GM21529 (cell line): ENCODE measurements at regions not wholly inside any gene's neighbourhood (a gene's known extent, or its start where the extent isn't known, plus 50 kb on each side); places are given as distances from the start of the nearest gene placed in this dataset.
"Not testable (repeated sequence)": the region's sequence is repeated elsewhere in the genome, so short reads cannot be mapped to it uniquely, and the experiment has no call there.

ENCODE experiments used
- ATAC-seq: cut with Tn5 transposase; IDR thresholded peaks from one replicate; pipeline ENCODE4 v1.9.1; 2021; ENCODE audit not compliant: unreplicated experiment

DNA sequence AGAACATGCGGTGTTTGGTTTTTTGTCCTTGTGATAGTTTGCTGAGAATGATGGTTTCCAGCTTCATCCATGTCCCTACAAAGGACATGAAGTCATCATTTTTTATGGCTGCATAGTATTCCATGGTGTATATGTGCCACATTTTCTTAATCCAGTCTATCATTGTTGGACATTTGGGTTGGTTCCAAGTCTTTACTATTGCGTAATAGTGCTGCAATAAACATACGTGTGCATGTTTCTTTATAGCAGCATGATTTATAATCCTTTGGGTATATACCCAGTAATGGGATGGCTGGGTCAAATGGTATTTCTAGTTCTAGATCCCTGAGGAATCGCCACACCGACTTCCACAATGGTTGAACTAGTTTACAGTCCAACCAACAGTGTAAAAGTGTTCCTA, 471.6 kb upstream of the MEIS1 start:
- not testable (repeated sequence) for ATAC-seq

DNA sequence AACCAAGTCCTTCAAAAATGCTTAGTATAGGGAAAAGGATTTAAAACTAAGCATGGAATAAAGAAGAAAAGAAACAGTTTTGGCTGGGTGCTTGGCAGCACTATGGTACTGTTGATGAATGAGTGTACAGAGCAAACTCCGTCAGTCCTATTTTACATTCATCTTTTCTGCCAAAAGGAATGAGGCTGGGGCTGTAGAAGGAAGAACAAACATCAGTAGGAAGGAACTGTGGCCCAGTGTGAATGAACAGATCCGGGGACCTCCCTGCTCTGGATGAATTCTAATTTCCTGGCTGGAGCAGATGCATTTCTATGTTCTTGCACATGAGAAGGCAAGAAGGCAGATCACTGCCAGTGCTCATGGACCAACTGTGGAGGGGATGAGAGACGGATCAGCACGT, 474.0 kb upstream of the MEIS1 start:
- no peak for ATAC-seq

DNA sequence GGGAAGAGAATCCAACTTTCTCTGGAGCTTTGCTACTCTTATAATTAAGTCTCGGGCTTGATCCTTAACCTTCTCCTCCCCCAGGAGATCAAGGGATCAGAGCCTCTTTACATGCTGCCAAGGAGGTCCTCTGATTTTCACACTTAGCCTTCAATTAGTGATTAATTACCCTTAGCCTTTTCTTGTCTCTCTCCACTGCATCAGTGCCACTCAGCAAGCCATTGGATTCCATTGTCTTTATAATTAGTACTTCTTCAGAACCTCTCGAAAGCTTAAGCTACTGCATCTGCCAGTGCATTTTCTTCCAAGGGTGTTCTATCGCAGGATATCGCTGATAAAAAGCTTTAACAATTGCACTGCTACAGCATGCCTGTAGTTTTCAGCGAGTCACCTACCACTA, 477.0 kb upstream of the MEIS1 start:
- ATAC-seq: no peak

DNA sequence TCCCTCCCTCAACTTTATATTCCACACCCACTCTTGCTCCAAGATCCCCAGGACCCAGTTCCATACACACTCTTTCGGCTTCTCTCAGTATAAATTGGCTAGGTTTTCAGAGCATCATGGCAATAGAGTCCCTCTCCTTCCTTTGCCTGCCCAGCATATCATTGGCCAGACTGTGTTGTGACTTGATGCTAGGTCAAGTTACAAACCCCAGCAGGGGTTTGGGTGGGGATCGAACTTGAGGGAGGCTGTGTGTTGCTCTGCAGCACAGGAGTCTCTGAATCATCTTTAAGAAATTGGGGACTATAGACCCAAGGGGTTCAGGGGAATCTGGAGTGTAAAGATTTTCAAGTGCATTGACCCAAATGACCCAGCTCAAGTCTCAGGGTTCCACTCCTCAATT, 477.5 kb upstream of the MEIS1 start:
- no peak for ATAC-seq

DNA sequence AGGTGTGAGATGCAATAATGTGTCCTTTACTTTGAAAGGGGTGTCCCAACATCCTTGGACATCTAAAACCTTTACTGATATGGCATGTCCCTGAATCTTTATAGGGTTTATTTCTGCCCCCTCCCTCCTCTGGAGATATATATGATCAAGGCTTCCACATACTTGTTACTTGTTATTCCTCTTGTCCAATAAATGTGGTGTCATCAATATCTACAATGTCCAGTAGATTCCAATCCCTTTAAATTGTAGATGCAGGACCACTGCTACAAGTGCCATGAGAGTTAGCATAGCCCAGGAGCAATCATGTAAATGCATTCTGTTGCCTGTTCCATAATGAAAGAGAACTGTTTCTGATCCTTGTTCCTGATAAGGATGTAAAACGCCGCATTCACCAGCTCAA, 479.7 kb upstream of the MEIS1 start:
- no peak for ATAC-seq

DNA sequence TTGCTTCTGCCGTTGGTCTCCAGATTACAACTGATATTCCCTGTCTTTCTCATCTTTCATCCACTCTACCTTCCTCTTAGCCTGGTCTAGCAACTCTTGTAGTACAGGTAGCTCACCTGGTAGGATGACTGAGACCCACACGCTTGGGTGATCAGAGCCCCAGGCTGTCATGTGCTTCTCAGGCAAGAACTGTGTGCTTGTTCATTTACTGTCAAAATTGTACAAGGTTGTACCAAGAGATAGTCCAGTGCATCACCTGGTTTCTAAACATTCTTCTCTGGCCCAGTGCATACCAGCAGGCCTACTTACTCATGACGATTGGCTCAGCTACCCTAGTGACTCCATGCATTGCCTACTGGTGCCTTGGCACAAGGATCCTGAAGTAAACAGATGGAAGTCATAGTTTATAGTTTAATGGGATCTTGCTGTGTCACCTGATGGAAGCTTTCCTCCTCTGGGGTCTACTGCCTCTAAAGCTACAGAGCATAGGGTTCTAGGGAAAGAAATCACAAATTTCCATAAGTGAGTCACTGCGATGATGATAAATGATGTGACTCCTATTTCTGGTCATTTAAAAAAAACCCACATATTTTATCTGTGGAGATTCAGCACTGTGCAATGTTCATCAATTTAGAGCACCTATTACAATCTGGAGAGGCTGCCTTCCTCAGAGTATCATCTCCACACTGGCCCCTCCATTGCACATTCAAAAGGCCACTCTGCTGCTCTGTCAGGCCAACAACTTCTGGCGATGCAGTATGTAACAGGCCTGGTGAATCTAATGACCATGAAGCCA, 481.8 kb upstream of the MEIS1 start:
- ATAC-seq: no peak

DNA sequence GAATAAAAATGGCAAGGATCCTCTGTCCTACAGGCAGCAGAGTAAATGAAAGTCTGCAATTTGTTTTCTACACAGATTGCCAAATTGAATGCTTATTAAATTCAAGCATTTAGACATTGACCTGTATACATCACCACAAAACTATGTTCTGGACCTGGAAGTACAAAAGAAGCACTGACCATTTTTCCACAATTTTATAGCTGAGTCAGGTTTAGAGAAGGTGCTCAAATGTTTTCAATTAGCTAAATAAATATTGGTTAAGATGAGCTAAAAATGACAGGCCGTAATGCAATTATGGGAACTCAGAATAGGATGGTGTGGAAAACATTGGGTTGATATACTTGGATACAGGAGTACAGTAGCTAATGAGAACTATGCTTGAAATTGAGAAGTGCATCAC, 490.7 kb upstream of the MEIS1 start:
- no peak for ATAC-seq

DNA sequence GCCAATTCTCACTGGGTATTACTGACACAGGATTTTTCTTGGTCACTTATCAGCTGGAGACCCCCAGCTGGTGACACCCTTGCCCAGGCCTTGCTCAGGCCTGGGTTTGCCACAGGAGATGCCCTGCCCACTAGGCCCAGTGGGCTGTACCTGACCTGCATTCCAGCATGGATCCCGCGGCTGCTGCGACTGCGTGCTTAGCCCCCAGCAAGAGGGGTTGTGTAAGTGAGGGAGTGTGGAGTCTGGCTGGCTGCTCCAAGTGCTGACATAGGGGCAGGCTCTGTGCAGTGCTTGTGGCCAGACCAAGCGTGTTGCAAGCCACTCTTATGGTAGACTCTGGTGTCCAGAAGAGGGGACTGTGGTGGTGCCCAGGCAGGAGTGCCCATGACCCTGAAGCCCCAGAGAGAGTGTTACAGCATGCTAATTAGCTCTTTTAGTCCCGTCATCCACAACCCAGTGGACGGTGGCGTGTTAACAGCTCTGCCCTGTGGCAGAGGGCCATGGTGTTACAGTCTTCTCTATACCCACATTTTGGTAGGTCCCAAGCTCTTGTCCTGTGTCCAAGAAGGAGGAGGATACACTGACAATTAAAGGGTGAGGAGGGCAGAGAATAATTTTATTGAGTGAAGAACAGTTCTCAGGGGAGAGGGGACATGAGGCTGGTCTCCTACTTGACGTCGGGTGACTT, 491.7 kb upstream of the MEIS1 start:
- ATAC-seq: no peak

DNA sequence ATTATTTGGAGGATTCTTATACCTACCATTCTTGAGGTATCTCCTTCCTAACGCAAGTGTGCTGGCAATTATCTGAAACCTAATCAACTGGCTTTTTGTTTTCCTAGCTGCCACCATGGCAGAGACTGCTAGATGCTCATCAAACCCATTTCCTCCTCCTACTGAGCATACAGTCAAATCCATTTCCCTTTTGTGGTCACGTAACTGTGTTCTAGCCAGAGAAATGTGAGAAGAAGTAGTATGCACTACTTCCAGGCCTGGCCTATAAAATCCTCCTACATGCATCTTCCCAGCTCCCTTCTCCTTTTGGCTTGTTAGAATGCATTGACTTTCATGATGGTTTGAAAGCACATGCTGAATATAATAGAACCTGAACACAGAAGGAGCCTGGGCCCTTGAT, 494.1 kb upstream of the MEIS1 start:
- ATAC-seq: no peak

DNA sequence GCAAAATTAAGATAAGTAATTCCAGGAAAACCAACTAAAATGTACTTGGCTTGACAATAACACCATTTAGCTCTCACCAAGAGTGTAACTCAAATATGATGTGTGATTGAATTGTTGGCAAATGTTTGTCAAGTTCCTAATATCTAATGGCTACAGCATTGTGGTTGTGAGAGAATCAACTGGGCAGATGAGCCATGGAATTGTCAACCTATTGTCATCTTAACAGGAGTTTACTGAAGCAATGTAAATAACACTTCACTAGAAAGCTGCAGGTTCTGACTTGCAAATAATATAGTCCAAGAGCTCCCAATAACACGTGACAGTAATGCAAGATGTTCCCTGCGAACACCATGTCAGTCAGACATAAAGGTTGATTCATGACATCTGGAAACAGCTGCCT, 495.2 kb upstream of the MEIS1 start:
- ATAC-seq: no peak

DNA sequence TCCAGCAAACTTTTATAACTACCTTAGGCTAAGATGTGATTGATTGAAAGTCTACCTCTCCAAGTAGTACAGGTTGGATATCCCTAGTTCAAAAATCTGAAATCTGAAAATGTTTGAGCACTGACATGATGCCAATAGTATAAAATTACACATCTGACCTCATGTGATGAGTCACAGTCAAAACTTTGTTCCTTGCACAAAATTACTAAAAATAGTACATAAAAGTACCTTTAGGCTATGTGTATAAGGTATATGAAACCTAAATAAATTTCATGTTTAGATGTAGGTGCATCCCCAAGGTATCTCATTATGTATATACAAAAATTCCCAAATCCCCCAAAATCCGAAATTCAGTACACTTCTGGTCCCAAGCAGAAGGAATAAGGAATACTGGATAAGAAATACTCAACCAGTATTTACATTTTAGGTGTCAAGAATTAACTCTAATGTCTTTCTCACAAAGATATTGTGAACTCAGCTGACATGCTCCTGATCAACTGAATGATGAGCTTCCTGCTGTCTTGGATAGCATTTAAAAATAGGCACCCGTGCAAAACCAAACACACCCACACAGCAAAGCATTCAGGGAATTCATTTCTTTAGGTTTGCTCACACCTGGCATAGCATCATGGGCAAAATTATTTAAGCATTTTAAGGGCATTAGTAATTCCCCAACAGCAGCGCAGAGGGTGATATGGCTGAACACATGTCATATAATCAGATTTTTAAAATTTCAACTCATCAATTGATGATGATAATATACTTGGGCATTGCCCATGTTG, 497.4 kb upstream of the MEIS1 start:
- no peak for ATAC-seq

DNA sequence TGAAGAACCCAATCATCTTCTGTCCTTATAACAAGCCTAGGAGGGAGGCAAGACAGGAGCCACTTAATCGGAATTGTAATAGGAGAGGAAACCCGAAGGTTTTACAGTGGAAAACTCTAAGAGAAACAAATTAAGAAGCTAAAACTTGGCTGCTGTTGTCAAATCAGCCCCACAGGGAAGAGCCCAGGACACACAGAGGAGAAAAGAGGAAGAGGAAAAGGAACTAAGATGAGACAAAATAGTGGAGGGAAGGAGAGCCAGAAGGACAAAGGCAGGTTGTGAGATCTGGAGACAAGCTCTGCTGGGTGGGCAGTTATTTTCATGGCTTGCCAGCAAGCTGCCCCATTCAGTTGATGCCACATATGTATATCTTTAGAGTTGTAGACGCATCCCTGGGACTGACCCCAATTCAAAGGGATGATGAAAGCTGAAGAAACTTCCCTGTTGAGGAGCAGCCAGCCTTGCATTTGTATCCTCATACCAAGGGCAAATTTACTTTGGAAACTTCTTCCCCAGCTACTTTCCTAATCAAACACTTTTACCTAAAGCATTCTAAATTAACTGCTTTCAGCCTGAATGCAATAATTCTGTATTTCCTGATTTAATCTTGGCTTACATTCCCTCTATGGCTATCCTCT, 499.8 kb upstream of the MEIS1 start:
- ATAC-seq: no peak

DNA sequence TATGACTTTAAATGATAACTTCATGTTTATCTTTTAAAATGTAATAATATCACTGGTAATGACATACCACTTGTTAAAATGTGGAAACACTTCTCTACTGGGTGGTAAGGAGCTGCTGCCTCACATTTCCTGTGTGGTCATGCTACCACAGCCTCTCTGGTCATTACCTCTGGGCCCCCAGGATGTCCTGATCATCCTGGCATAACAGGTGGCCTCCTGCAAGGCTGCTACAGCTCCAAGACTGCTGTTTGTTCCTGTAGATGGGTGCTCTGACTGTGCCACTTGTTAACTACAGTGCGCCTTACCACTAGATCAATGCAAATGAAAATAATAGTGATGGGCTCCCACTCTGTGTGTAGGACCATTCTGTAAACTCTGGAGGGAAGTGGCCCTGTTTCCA, 500.2 kb upstream of the SPRED2 start:
- ATAC-seq: no peak

DNA sequence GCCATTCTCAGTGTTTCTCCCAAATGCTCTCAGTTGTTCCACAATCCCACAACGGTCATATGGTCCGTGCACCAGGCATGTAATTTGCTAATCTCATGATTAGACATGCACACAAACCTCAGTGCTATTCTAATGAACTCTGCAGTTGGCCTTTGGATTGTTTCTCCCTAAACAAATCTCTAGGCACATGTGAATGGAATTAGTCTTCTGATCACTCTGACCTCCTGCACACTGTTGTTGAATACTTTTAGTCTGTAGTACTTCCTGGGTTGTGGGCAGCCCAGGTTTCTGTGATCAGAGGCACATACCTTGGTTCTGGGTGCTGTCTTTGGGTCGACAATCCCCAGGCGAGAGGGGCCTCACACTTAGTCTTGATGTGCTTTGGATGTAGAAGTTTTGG, 498.7 kb upstream of the SPRED2 start:
- no peak for ATAC-seq

DNA sequence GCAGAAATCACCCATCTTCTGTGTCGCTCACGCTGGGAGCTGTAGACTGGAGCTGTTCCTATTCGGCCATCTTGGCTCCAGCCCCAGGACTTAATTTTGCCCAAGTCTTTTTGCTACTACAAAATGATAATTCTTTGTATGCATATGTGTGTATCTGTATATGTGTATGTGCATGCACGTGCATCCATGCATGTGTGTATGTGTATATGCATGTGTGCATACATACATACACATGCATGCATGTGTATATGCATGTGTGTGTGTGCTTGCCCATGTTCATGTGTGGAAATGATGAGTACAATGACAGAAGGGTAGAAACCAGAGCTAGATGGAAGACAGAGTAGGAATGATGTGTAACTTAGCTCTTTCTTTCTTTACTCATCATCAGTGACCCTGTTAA, 497.9 kb upstream of the SPRED2 start:
- ATAC-seq: no peak

DNA sequence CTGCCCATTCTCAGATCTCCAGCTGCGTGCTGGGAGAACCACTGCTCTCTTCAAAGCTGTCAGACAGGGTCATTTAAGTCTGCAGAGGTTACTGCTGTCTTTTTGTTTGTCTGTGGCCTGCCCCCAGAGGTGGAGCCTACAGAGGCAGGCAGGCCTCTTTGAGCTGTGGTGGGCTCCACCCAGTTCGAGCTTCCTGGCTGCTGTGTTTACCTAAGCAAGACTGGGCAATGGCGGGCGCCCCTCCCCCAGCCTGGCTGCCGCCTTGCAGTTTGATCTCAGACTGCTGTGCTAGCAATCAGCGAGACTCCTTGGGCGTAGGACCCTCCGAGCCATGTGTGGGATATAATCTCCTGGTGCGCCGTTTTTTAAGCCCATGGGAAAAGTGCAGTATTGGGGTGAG, 497.3 kb upstream of the SPRED2 start:
- ATAC-seq: not testable (repeated sequence)

DNA sequence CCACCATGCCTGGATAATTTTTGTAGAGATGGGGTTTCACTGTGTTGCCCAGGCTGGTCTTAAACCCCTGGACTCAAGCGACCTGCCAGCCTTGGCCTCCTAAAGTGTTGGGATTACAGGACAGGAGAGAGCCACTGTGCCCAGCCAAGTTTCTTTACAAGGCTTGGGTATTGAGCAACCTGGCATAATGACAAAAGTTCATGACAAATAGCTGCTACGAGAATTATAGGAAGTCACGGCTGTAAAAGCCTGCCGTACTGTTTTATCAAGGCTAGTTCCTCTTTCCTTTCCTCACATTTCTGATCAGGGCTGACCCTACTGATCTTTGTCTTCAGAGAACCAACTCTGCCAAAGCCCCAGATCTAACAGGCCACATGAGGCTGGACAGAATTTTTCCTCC, 490.4 kb upstream of the SPRED2 start:
- no peak for ATAC-seq

DNA sequence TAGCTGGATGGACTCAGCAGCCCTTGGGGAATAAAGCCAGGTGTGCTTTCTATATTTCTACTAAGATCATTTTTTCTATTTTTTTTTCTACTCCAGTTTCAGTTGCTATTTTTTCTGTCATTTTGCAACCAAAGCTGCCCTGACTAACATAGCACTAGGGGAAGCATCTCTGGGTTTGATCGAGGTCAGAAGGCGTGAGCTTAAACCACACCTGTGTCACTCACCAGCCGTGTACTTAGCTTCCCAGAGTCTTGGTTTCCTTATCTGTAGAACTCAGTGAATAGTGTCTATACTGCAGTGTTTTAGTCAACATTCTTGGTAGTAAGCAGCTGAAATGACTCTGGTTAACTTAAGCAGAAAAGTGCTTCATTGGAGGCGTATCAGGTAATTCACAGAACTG, 489.6 kb upstream of the SPRED2 start:
- no peak for ATAC-seq

DNA sequence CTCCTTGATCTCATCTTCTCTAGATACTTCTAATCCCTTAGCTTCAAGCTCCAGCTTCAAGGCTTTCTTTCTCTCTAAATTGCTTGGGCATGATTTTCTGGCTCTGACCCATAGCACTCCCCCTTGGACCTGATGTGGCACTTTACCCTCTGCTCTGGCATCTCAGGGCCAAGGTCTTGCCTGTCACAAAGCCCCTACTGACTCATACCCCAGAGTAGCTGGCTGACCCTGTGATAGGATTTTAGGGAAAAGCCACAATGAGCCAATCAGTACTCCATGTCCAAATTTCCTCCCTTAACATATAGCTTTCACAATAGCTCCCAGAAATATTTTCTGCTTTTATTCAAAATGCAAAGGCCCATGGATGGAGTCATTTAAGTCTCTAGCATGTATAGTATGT, 488.7 kb upstream of the SPRED2 start:
- ATAC-seq: no peak

DNA sequence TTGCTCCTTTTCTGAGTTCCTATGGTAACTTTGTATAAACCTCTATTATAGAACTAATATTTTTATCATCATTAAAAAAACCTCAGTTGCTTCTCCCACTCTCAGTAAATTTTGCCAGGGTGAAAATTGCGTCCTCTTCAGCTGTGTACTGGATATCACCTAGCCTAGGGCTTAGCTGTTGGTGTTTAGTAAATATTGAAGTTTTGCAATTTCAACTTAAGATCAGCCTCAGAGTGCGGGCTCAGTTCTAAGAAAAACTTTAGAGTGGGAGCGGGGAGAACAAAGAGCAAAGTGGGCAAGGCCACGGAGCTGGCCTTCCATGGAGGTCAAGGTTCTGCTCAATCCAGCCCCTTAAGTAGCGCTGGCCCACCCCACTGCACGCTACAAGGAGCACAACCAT, 488.3 kb upstream of the SPRED2 start:
- ATAC-seq: no peak

DNA sequence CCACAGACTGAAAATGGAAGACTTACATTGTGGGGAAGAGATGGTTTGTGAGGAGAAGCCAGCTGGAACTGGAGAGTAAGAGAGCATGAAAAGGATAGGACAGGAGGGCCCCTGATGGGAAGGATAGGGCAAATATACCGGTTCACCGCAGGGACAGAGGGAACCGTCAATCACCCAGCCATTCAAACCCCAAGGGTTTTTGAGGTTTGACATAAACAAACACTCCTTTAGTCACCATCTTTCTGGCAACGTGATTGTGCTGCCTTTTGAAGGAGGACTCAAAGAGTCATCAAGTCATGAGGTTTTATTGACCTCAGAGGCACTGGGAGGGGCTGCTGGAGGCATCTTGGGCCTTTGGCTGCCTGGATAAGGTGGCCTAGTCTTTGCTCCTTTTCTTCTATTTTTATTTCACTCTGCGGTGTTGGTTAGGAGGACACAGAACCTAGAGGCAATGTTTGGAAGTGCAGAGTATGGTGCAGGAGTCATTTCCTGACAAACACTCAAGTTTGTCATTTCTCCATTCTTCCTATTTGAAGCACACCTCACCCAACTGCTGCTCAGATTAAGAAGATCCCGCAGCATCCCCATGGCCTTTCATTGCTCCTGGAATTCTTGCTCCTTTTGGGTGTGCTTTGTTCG, 487.3 kb upstream of the SPRED2 start:
- ATAC-seq: no peak
